Stimulated activated CD4-positive, alpha-beta T cell treated with anti-CD3 and anti-CD28 coated beads, Interleukin-2, amount 100 ng/mL, for 24 hours (primary cell): ENCODE measurements at regions not wholly inside any gene's neighbourhood (a gene's known extent, or its start where the extent isn't known, plus 50 kb on each side); places are given as distances from the start of the nearest gene placed in this dataset.

Experiments used
- DNase-seq, 2 donors: peaks; one replicate each; pipeline ENCODE4 v3.0.0-alpha.2; 2020

DNA sequence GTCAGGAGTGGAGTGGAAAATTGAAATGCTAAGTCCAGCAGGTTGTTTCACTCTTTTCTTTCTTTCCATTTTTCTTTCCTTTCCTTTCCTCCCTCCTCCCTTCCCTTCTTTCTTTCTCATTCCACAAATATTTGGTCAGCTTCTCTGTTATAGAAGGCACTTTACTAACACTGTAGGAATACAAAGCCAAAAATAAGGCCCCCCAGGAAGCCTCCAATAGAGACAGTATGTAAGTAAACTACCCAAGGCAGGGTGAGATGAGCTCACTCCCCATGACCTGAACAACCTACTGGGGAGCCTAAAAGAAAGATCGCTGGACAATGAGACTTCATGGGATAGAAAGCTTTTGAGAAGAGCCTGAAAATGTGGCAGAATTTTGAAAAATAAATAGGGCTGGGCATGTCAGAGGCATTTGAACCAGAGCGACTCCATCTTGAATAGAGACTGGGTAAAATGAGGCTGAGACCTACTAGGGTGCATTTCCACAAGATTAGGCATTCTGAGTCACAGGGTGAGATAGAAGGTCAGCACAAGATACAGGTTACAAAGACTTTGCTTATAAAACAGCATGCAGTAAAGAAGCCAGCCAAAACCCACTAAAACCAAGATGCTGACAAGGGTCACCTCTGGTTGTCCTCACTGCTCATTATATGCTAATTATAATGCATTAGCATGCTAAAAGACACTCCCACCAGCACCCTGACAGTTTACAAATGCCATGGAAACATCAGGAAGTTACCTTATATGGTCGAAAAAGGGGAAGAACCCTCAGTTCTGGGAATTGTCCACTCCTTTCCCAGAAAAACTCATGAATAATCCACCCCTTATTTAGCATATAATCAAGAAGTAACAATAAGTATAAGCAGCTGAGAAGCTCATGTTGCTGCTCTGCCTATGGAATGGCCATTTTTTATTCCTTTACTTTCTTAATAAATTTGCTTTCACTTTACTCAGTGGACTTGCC is 158.9 kb upstream of the EGFLAM start:
- DNase-seq, result no peak

DNA sequence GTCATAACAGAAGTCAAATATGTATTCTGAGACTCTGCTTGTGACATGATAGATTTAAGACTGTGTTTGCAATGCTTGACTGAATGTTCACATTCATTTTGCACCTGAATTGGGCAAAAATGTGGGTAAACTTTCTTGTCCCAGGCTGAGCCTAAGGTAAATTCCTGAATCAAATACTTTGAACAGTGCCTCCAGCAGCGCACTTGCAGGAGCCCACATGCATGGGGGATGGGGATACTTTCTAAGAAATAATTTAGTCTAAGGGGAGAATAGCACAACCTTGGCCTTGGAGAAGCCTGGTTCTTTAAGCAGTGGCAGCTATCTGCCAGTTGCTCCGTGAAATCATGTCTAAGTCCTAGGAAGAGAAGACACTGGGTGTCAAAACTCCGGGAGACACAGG is 163.5 kb upstream of the EGFLAM start:
- no peak for DNase-seq

DNA sequence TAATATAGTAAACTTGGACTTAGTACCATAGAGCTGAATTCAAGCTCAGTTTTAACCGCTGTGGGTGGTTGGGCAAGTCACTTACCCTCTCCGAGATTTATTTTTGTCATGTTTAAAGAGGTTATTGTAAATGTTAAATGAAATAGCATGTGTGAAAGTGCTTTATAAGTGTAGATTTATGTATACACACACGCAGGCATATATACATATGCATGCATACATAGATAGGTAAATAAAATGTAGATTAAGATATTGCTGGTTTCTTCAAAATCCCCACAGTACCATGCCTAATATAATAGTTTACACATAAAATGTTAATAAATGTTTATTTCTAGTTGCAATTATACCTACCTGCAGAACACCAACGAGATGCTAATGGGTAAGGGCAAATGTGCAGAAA is 164.5 kb upstream of the EGFLAM start:
- DNase-seq, result no peak

DNA sequence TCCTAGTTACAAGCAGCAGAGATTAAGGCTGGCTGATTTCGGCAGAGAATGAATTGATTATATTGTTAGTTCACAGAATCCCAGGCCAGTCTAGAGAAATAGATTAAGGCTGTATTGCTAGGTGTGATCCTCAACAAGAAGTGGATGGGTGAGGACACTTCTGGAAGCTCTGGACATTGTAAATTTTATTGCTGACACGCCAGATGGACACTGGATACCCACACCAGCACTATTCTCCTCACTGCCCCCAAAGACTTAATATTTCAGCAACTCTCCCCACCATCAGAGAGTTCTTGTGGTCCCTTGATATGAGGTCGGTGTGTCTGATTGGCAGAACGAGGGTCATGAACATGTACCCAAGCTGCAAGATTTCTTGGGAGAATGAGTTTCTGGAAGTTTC is 171.6 kb upstream of the EGFLAM start:
- DNase-seq, result no peak

DNA sequence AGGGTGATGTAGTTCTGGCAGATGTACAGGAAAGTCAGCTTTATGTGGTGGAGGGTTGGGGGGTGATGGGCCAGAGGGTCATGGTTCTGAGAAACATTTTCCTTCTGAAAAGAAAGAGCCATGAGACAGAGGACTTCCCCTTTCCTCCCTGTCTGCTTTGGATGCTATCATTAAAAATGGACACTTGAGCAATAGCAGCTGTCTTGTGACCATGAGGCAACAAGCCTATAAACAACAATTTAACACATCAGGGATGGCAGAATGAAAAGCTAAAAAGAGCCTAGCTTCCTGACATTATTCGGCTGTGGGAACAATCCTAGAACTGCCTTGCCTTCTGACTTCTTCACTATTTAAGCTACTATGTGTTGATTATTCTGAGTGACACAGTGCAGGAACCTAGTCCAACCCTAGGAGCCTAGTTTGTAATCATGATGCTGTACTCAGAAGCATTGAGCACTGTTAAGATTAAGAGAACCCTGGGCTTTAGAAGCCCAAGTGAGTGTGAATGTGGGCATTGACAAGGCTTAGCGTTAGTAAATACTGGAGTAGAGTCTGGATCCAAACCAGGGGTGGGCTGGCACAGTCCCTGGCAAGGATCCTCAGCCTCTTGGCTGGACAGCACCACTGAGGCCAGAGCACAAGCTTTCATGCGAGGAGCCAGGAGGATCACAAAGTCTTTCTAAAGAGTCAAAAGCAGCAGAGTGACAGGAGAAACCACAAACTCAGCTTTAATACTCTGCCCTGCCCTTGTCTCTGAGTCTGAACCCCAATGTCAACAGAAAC is 178.5 kb upstream of the EGFLAM start:
- DNase-seq, result no peak

DNA sequence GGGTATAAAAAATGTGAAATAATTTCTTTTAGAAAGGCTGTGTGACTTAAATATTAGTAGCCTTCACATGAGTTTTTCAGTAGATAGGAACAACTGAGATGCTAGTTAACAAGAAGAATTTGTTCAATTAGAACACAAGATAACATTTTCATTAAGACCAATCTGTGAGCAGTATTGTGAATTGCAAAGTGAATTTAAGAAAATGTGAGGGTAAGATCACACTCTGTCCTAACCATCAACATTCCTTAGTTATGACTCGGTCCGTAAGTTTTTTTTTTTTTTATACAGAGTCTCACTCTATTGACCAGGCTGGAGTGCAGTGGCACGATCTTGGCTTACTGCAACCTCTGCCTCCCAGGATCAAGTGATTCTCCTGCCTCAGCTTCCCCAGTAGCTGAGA is 180.2 kb upstream of the EGFLAM start:
- DNase-seq, result no peak

DNA sequence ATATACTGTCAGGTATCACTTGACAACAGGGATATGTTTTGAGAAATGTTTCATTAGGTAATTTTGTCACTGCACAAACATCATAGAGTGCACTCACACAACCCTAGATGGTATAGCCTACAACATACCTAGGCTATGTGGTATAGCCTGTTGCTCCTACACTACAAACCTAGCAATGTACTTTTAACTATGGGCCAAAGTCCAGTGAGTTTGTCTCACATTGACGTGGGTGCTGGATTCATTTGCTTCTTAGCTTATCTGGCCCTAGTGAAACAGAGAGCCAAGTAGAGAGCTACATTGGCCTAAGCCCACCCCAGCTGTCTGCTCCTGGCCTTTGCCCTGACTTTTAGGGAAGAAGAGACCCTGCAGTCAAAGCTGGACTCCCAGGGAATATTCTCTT is 180.7 kb upstream of the EGFLAM start:
- no peak for DNase-seq

DNA sequence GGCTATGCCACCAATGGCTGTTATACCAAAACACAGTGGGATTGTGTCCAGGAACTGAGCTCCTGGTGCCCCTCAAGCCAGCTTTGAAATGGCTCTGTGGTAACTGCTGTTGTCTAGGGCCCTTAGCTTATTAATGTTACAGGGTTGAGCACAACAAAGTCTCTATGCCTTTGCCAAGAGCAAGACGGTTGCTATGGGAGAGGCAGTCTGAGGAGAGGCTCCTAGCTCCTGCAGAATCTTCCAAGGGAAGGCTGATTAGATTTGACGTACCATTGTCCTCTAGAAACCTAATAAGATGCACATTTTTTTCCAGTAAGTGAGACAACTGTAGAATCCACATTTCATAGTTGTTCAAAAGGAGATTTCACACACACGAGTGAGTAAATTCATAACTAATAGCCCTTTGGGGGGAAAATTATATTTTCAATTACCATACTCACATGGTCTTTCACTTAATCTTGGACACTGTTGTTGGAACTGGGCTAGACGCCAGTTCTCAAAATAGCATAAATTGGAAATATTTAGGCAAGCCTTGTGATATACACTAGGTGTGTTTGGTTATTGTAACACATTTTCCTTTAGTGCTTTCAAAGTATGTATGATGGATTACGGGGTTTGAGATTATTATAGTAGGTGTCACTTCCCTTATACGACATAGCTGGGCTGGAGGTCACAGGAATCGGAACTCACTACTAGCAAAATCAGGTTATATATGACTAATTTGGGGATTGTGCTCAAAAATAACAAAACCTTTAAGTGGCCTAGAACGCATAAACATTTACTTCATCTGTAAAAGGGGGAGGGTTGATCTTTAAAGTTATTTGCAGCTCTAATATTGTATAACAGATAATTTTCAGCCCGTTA is 186.3 kb upstream of the EGFLAM start:
- no peak for DNase-seq

DNA sequence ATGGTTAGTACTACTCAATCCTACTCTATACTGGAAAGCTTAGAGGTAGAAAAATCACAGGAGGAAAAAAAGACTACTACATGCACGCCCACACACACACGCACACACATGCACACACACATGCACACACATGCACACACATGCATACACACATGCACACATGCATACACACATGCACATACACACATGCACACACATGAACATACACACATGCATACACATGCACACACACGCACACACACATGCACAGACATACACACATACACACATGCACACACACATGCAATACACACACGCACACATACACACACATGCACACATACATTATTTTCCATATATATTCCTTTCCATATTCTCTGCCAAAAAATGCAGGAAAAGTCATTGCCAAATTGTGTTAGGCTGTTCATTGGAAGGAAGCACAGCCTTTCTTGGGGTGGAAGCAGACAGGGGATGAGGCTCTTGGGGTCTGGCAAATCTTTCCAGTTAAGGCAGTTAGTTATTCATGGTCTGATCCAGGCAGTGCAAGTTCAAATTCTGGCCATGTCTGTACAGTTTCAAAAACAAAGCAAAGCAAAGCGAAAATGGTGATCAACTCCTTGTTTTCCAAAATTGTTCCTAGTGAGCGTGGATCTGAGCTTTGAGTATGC is 187.9 kb upstream of the EGFLAM start:
- no peak for DNase-seq

DNA sequence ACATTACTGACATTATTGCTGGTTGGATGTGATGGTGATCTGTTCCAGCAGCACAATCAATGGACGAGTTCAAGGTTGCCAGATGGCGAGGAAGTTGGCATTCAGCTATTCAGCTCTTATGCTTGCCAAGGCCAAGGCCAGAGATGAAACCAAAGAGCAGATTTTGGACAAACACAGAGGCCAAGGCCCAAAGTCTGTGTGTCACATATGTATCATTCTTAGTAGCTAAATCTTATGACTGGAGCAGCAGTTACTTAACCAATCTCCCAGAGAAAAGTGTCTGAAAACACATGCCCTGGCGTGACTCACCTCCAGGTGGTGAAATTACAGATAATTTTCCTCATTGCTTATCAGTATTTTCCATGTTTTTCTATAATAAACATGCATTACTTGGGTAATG is 189.0 kb upstream of the EGFLAM start:
- DNase-seq, result no peak

DNA sequence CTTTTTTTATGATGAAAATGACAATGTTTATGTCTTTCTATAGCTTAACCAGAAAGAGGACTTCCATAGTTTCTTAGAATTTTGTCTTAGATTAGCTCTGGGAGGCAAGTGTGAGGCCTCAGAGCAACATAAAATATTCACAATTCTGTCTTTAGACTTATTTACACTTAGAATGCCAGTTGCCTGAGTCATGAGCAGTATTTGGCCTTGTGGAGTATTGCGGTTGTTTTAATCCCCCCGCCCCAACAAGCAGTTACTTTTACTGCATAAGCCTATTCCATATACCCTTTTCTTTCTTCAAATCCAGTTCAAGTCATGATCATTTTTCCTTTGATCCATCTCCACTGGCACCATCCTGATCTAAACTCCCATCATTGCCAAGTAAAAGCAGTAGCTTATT is 198.0 kb upstream of the EGFLAM start:
- DNase-seq, result no peak

DNA sequence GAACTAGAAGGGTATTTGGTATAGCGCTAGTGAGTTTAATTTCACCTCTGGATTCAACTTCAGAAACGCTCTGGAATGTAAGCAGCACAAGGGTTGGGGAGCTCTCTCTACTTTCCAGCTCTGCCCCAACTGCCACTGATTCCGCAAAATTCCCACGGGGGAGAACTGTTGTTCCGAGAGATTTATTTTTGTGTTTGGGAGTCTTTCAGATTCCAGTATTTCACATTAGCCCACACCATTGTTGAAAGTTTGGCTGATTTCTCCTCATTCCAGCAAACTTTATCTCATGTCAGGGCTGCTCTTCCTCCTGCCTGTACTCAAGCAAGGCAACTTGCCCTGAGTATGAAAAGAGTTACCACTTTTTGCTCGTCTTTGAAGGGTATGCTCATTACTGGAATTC is 198.5 kb upstream of the EGFLAM start:
- no peak for DNase-seq

DNA sequence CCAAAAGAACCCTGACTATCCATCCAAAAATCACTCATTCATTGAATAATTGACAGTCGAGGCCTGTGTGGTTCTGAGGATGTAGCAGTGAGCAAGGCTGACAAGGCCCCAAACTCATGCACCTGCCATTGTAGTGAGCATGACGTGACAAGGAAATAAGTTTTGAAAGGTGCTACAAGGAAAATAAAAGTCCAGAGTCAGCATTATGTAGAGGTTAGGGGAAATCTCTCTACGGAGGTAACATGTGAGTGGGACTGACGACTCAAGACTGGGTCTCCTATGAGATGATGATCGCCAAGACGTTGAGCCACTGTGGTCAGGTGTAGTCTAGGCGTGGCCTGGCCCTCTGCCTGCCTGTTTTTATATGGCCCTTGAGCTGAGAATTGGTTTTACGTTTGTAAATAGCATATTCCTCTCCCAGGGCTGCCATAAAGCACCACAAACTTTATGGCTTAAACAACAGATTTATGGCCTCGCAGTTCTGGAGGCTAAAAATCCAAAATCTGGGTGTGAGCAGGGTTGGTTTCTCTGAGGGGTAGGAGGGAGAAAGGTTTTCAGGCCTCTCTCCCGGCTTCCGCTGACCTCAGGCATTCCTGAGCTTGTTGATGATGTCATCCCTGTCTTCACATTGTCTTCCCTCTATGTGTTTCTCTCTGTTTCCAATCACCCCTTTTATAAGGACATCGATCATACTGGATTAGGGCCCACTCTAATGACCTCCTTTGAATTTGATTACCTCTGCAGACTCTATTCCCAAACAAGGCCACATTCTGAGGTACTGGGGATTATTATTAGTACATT is 206.4 kb upstream of the EGFLAM start:
- no peak for DNase-seq

DNA sequence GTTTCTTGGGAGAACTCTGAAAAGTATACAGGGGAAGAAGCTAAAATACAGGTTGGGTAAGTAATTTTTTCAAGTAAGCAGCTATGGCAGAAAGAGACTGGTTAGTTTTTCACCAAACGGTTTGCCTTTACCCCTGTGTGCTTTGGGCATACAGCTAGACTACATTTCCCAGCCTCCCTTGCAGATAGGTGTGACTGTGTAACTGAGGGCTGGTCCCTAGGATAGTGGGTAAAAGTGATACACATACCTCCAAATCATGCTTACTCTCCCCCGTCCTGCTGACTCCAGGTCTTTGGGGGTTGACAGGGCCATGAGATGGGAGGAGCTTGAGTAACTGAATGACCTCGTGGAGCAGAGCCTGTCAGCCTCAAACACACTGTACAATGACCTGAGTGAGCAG is 208.6 kb upstream of the GDNF start:
- no peak for DNase-seq

DNA sequence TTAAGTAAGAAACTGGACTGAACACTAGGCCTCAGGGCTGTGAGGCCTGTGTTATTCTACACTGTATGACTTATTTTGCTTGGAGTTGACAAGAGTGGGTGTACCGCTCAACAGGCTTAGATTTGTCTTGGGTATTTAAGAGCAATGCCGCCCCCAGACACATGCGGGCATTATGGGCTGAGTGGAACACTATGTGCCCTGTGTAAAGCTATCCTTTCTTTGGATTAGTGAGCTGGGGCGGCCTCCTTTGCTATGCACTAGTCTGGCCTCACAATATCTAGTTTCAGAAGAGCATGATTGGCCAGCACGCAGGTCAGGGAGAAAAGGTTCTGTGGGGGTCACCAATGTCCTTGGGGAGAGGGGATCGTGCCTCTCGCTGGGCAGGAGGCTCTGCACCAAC is 206.3 kb upstream of the GDNF start:
- DNase-seq, result no peak

DNA sequence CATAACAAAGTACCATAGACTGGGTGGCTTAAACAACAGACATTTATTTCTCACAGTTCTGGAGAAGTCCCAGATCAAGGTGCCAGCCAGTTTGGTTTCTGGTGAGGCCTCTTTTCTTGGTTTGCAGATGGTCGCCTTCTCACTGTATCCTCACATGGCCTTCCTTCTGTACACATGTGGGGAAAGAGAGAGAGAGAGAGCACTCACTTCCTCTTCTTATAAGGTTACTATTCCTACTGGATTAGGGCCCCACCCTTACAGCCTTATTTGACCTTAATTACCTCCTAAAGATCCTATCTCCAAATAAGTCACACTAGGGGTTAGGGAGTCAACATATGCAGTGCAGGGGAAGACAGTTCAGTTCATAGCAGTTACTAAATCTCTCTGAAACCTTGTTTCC is 205.6 kb upstream of the GDNF start:
- DNase-seq, result no peak

DNA sequence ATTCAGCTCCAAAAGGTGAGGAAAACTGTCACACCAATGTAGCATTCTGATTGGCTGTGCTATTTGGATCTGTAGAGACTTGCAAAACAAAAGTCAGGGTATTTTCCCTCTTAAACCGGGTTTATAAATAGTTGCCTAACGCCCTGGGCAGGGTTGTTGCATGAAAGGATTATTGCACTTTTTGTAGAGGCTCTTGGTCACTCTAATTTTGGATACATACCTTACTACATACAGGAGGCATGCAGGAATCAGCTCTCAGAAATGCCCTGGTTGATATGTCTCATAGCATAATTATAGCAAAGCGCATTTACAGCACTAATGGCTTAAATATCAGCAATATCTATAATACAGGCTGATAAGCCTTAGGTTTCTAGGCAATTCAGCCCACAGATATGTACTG is 200.0 kb upstream of the GDNF start:
- DNase-seq, result no peak

DNA sequence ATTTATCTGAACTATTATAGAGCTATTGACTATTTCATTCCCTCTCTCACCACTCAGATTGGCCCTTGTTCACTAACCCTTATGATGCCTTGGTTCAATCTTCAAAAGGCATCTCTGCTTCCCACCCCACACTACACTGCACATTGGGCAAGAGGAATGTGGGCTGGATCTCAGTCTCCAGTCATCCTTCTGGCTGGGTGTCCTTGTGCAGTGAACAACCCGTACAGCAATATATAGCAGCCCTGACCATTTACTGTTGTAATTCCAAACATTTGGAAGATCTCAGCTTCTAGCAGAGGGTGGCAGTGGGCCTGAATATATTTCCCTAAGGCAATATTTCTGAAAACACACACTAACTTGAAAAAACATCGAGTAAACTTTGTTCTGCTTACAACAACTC is 199.2 kb upstream of the GDNF start:
- no peak for DNase-seq

DNA sequence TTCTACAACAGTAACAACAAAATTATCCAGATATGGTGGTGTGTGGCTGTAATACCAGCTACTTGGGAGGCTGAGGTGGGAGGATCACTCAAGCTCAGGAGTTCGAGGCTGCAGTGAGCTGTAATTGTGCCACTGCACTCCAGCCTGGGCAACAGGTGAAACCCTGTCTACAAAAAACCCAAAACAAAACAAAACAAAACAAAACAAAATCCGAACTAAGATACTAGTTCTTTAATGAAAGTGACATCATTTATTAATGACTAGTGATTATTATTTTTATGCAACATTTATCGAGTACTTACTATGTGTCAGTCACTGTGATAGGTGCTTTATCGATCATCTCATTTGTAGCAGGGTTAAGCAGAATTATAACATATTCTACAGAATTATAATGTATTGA is 196.9 kb upstream of the GDNF start:
- DNase-seq, result no peak

DNA sequence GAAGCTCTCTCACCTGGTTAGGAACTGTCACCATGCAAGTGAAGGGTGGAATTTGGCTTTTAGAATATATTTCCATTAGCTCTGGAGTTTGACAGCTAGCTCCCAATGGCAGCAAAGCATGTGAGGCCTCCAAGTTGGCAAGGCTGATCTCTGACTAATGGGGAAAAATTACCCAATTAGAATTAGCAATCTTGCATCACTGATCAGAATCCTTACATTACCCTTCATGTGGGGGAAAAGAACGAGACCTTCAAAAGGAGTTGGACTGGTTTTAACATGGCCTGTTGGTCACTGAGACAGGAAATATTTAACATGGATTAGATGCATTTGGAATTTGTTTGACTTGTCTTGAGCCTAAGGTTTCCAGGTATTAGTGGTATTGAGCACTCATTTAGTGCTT is 192.3 kb upstream of the GDNF start:
- no peak for DNase-seq

DNA sequence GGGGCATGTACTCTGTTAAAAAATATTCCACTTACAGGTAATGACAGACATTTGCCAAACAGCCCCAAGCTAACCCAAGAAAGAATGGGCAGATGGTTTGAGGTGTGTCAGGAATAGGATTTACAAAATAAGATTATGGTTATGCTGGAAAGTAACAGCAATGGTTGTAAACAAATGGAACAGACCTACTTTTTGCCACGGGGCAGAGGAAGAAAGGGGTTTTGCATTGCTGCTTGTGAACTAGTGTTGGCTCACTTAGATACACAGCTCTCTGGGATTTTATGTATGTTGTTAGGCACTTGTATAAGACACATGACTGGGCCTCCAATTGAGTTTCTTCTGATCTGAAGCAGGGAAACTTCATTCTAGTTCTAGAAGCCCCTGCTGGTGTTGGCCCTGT is 191.5 kb upstream of the GDNF start:
- DNase-seq, result no peak
